SU-DHL-6 (cell line): ENCODE measurements at regions not wholly inside any gene's neighbourhood (a gene's known extent, or its start where the extent isn't known, plus 50 kb on each side); places are given as distances from the start of the nearest gene placed in this dataset.

Source experiments
- CTCF ChIP-seq: fragments of 200-600 bp; sonication (generic); IDR thresholded peaks from one replicate; pipeline ENCODE4 v1.5.1; 2017; ENCODE audit warnings: antibody characterized with exemption, mild to moderate bottlenecking, low read length, moderate library complexity; ENCODE audit not compliant: insufficient read depth, poor library complexity, severe bottlenecking
- EZH2phosphoT487 ChIP-seq: fragments of 200-600 bp; sonication (generic), shearing (Covaris generic); conservative IDR thresholded peaks from 2 replicates; pipeline ENCODE4 v1.6.1; 2018; ENCODE audit warnings: mild to moderate bottlenecking, antibody characterized with exemption, low read length, moderate library complexity, mixed read lengths

DNA sequence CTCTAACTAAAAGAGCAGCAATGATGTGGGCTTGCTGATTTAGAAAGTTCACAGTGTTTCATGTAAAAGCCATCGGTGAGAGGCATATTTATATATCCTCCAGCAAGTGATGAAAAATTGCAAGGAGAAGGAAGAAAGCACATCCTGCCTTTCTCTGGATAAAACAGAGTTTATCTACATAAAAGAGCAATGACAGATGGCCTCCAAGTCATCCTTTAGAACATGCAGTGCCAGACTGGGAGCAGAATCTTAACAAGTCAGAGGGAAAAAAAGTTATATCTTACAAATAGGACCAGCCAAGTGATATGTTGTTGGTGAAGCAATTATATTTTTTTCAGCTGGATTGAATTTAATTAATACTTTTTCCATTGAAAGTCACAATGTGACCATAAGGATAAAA, 253.8 kb upstream of the MGMT start:
- TF ChIP-seq CTCF, result no peak
- no peak for TF ChIP-seq EZH2phosphoT487
